ENCODE measurements at regions not wholly inside any gene's neighbourhood (a gene's known extent, or its start where the extent isn't known, plus 50 kb on each side); places are given as distances from the start of the nearest gene placed in this dataset.

DNA sequence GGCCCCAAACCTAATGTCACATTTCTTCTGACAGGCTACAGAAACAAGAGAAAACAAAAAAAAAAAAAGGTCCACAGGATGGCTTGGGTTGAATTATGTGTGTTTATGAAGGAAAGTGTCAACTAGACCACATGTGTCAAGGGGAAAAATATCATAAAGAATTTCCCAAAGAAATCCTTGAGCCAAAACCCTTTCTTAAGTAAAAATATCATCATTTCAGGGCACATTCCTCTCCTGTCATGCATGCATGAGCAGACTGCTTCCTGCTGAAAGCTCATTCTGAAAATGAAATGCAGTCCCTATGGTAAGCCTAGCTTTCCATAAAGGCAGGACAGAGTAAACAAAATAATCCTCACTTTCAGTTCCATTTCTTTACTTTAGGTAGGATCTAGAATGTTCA, 85.7 kb upstream of the RBBP8 start:
- Histone ChIP-seq H3K14ac (ENCODE audit: low read length) (no peak overlapping the region), H3K27ac (replicated peaks; ENCODE audit: low read length) (no peak overlapping the region), H4K8ac (ENCODE audit: low read depth, low read length) (no peak overlapping the region), H3K4me3 (ENCODE audit: low read length in 2 of 2) (no peak overlapping the region), H3K18ac (ENCODE audit: low read length) (no peak overlapping the region), H2BK120ac (ENCODE audit: low read depth, low read length) (no peak overlapping the region), H3K27me3 (ENCODE audit: control insufficient read depth in 3 of 3, insufficient read depth in 3 of 3, low read depth in 1 of 3, low read length in 3 of 3) (peaks cover 0 to 3% (median 0%) of the 10 kb centered on the region in 3 experiments), H2AFZ (ENCODE audit: low read length) (peak overlapping the region; percentile 17), H3K9ac (ENCODE audit: low read depth, low read length, poor library complexity) (no peak overlapping the region), H2BK12ac (ENCODE audit: low read length) (no peak overlapping the region), H2BK5ac (ENCODE audit: low read length) (no peak overlapping the region), H3K4me2 (ENCODE audit: insufficient read depth, low read length, poor library complexity, severe bottlenecking) (no peak overlapping the region), H2AK5ac (ENCODE audit: low read depth, low read length) (no peak overlapping the region), H4K91ac (ENCODE audit: low read depth, low read length, poor library complexity) (no peak overlapping the region), H3K23ac (ENCODE audit: low read depth, low read length, poor library complexity) (no peak overlapping the region), H3K4me1 (ENCODE audit: control insufficient read depth in 2 of 2, insufficient read depth in 1 of 2, low read depth in 1 of 2, low read length in 2 of 2) (peaks cover 2 to 9% of the 10 kb centered on the region in 2 donors), H3K4ac (ENCODE audit: low read length) (no peak overlapping the region), H3K9me3 (replicated peaks in 1 of 2; ENCODE audit: control insufficient read depth in 2 of 2, insufficient read depth in 1 of 2, low read depth in 1 of 2, low read length in 2 of 2) (no peaks in the 10 kb centered on the region), H3K36me3 (replicated peaks in 1 of 2; ENCODE audit: control insufficient read depth in 2 of 2, insufficient read depth in 2 of 2, low read length in 2 of 2) (no peaks in the 10 kb centered on the region), H2BK15ac (ENCODE audit: low read length) (no peak overlapping the region), H3K79me1 (ENCODE audit: low read depth, low read length) (no peaks in the 10 kb centered on the region)
- no peak for DNase-seq (ENCODE audit: low spot score)

- no peak for DNase-seq (ENCODE audit: low spot score)
- Histone ChIP-seq H3K27me3 (ENCODE audit: control insufficient read depth in 3 of 3, insufficient read depth in 3 of 3, low read depth in 1 of 3, low read length in 3 of 3) (peaks cover 0 to 3% (median 0%) of the 10 kb centered on the region in 3 experiments), H3K27ac (replicated peaks; ENCODE audit: low read length) (no peak overlapping the region), H4K8ac (ENCODE audit: low read depth, low read length) (no peak overlapping the region), H3K4ac (ENCODE audit: low read length) (no peak overlapping the region), H3K9me3 (replicated peaks in 1 of 2; ENCODE audit: control insufficient read depth in 2 of 2, insufficient read depth in 1 of 2, low read depth in 1 of 2, low read length in 2 of 2) (no peaks in the 10 kb centered on the region), H3K36me3 (replicated peaks in 1 of 2; ENCODE audit: control insufficient read depth in 2 of 2, insufficient read depth in 2 of 2, low read length in 2 of 2) (no peaks in the 10 kb centered on the region), H3K4me2 (ENCODE audit: insufficient read depth, low read length, poor library complexity, severe bottlenecking) (no peak overlapping the region), H3K14ac (ENCODE audit: low read length) (no peak overlapping the region), H2AK5ac (ENCODE audit: low read depth, low read length) (no peak overlapping the region), H3K4me1 (ENCODE audit: control insufficient read depth in 2 of 2, insufficient read depth in 1 of 2, low read depth in 1 of 2, low read length in 2 of 2) (peaks cover 2 to 9% of the 10 kb centered on the region in 2 donors), H2BK15ac (ENCODE audit: low read length) (no peak overlapping the region), H2BK12ac (ENCODE audit: low read length) (no peak overlapping the region), H2AFZ (ENCODE audit: low read length) (no peak overlapping the region), H3K79me1 (ENCODE audit: low read depth, low read length) (no peaks in the 10 kb centered on the region), H2BK5ac (ENCODE audit: low read length) (no peak overlapping the region), H3K23ac (ENCODE audit: low read depth, low read length, poor library complexity) (no peak overlapping the region), H3K9ac (ENCODE audit: low read depth, low read length, poor library complexity) (no peak overlapping the region), H3K4me3 (ENCODE audit: low read length in 2 of 2) (no peak overlapping the region), H4K91ac (ENCODE audit: low read depth, low read length, poor library complexity) (no peak overlapping the region), H2BK120ac (ENCODE audit: low read depth, low read length) (no peak overlapping the region), H3K18ac (ENCODE audit: low read length) (no peak overlapping the region)
- WGBS, 2 donors (ENCODE audit: extremely low coverage in 2 of 2, insufficient read length in 2 of 2, insufficient replicate concordance in 1 of 2): no CpG with 5 or more reads among the region's 1 CpG
These were observed 85.2 kb upstream of the RBBP8 start for GRCh38 chr18:22847867-22848451.

- Histone ChIP-seq H3K4me1 (ENCODE audit: control insufficient read depth in 2 of 2, insufficient read depth in 1 of 2, low read depth in 1 of 2, low read length in 2 of 2) (peaks cover 2 to 9% of the 10 kb centered on the region in 2 donors), H2BK15ac (ENCODE audit: low read length) (no peak overlapping the region), H3K9ac (ENCODE audit: low read depth, low read length, poor library complexity) (no peak overlapping the region), H4K91ac (ENCODE audit: low read depth, low read length, poor library complexity) (no peak overlapping the region), H3K4ac (ENCODE audit: low read length) (no peak overlapping the region), H4K8ac (ENCODE audit: low read depth, low read length) (no peak overlapping the region), H3K14ac (ENCODE audit: low read length) (no peak overlapping the region), H3K18ac (ENCODE audit: low read length) (no peak overlapping the region), H3K9me3 (replicated peaks in 1 of 2; ENCODE audit: control insufficient read depth in 2 of 2, insufficient read depth in 1 of 2, low read depth in 1 of 2, low read length in 2 of 2) (no peaks in the 10 kb centered on the region), H2AFZ (ENCODE audit: low read length) (no peak overlapping the region), H2BK120ac (ENCODE audit: low read depth, low read length) (no peak overlapping the region), H3K36me3 (replicated peaks in 1 of 2; ENCODE audit: control insufficient read depth in 2 of 2, insufficient read depth in 2 of 2, low read length in 2 of 2) (no peaks in the 10 kb centered on the region), H3K4me2 (ENCODE audit: insufficient read depth, low read length, poor library complexity, severe bottlenecking) (no peak overlapping the region), H2AK5ac (ENCODE audit: low read depth, low read length) (no peak overlapping the region), H3K79me1 (ENCODE audit: low read depth, low read length) (no peaks in the 10 kb centered on the region), H3K4me3 (ENCODE audit: low read length in 2 of 2) (no peak overlapping the region), H3K27me3 (ENCODE audit: control insufficient read depth in 3 of 3, insufficient read depth in 3 of 3, low read depth in 1 of 3, low read length in 3 of 3) (no peaks in the 10 kb centered on the region), H3K27ac (replicated peaks; ENCODE audit: low read length) (no peak overlapping the region), H3K23ac (ENCODE audit: low read depth, low read length, poor library complexity) (no peak overlapping the region), H2BK12ac (ENCODE audit: low read length) (no peak overlapping the region), H2BK5ac (ENCODE audit: low read length) (no peak overlapping the region)
- no CpG with 5 or more reads among the region's 1 CpG for WGBS, 2 donors (ENCODE audit: extremely low coverage in 2 of 2, insufficient read length in 2 of 2, insufficient replicate concordance in 1 of 2)
- no peak for DNase-seq (ENCODE audit: low spot score)
These were observed 84.5 kb upstream of the RBBP8 start for GRCh38 chr18:22848615-22849014.

DNA sequence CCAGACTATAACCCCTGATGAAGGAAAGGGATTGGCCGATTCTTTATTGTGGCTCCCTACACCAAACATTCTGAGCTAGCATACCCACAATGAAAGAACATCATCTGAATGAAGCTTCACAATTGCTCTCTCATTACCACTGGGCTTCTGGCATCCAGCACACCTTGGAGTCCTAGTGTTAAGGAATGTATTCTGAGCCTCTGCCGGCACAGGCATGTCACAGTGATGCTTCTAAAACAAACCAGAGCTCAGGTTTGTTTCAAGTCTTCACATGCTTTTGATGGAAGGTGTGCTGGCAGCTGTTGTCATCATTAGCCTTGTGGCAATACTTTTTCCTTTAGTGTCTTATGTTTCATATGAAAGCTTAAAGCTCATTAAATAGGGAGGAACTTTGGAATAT, 76.3 kb upstream of the RBBP8 start:
- Histone ChIP-seq H3K4me2 (ENCODE audit: insufficient read depth, low read length, poor library complexity, severe bottlenecking) (no peak overlapping the region), H2BK120ac (ENCODE audit: low read depth, low read length) (no peak overlapping the region), H2AK5ac (ENCODE audit: low read depth, low read length) (no peak overlapping the region), H3K4me3 (ENCODE audit: low read length in 2 of 2) (no peak overlapping the region), H3K18ac (ENCODE audit: low read length) (no peak overlapping the region), H2BK5ac (ENCODE audit: low read length) (no peak overlapping the region), H3K9ac (ENCODE audit: low read depth, low read length, poor library complexity) (no peak overlapping the region), H3K14ac (ENCODE audit: low read length) (no peak overlapping the region), H4K8ac (ENCODE audit: low read depth, low read length) (no peak overlapping the region), H3K27me3 (ENCODE audit: control insufficient read depth in 3 of 3, insufficient read depth in 3 of 3, low read depth in 1 of 3, low read length in 3 of 3) (no peaks in the 10 kb centered on the region), H2AFZ (ENCODE audit: low read length) (no peak overlapping the region), H2BK12ac (ENCODE audit: low read length) (no peak overlapping the region), H3K4me1 (ENCODE audit: control insufficient read depth in 2 of 2, insufficient read depth in 1 of 2, low read depth in 1 of 2, low read length in 2 of 2) (peaks cover 0 to 3% of the 10 kb centered on the region in 2 donors), H2BK15ac (ENCODE audit: low read length) (no peak overlapping the region), H3K4ac (ENCODE audit: low read length) (no peak overlapping the region), H3K9me3 (replicated peaks in 1 of 2; ENCODE audit: control insufficient read depth in 2 of 2, insufficient read depth in 1 of 2, low read depth in 1 of 2, low read length in 2 of 2) (no peaks in the 10 kb centered on the region), H3K27ac (replicated peaks; ENCODE audit: low read length) (no peak overlapping the region), H4K91ac (ENCODE audit: low read depth, low read length, poor library complexity) (no peak overlapping the region), H3K79me1 (ENCODE audit: low read depth, low read length) (no peaks in the 10 kb centered on the region), H3K23ac (ENCODE audit: low read depth, low read length, poor library complexity) (no peak overlapping the region), H3K36me3 (replicated peaks in 1 of 2; ENCODE audit: control insufficient read depth in 2 of 2, insufficient read depth in 2 of 2, low read length in 2 of 2) (no peaks in the 10 kb centered on the region)
- no peak for DNase-seq (ENCODE audit: low spot score)
- WGBS, 2 donors (ENCODE audit: extremely low coverage in 2 of 2, insufficient read length in 2 of 2, insufficient replicate concordance in 1 of 2): no CpG with 5 or more reads among the region's 2 CpGs

Measured in neuronal stem cell (in vitro differentiated cells).